WTC11 (cell line): ENCODE measurements at regions not wholly inside any gene's neighbourhood (a gene's known extent, or its start where the extent isn't known, plus 50 kb on each side); places are given as distances from the start of the nearest gene placed in this dataset.

ENCODE experiments used
- ATAC-seq: fragments of 200-7000 bp; cut with Tn5 transposase; 2 replicates; pipeline ENCODE4 v1.10.0; 2021; ENCODE audit warnings: mild to moderate bottlenecking, moderate library complexity
- CTCF ChIA-PET: fragments of 300-600 bp; sonication (Branson Sonifier 250); formaldehyde crosslinking; loops from one replicate; lab custom pipeline; 2021; ENCODE audit warnings: antibody characterized with exemption; lab: Charles Lee
- POLR2A ChIA-PET: fragments of 350-600 bp; sonication (Branson Sonifier 250); formaldehyde crosslinking; loops from one replicate; lab custom pipeline; 2021; ENCODE audit warnings: antibody characterized with exemption; lab: Charles Lee
- DNase-seq: peaks from one replicate; pipeline ENCODE4 v3.0.0; 2021; ENCODE audit warnings: low spot score
- H3K27ac Mint-ChIP-seq: 2 replicates; pipeline ENCODE4 v1.8.0; 2021; ENCODE audit warnings: mixed read lengths
- H3K27me3 Mint-ChIP-seq: 2 replicates; pipeline ENCODE4 v1.8.0; 2021; ENCODE audit warnings: low read depth, mild to moderate bottlenecking, moderate library complexity, mixed read lengths
- H3K36me3 Mint-ChIP-seq: 2 replicates; pipeline ENCODE4 v1.8.0; 2021; ENCODE audit warnings: mixed read lengths
- H3K4me1 Mint-ChIP-seq: 2 replicates; pipeline ENCODE4 v1.8.0; 2022; ENCODE audit warnings: mixed read lengths
- H3K4me3 Mint-ChIP-seq: 2 replicates; pipeline ENCODE4 v1.8.0; 2021; ENCODE audit warnings: mild to moderate bottlenecking, moderate library complexity, mixed read lengths
- H3K9me3 Mint-ChIP-seq: 2 replicates; pipeline ENCODE4 v1.8.0; 2021; ENCODE audit warnings: mixed read lengths
- CREM ChIP-seq: sonication (generic); formaldehyde crosslinking; IDR thresholded peaks from 2 replicates; pipeline ENCODE4 v1.8.1; 2022; ENCODE audit warnings: mild to moderate bottlenecking, missing genetic modification reagents, moderate library complexity
- FOXP1 ChIP-seq: sonication (generic); formaldehyde crosslinking; IDR thresholded peaks from 2 replicates; pipeline ENCODE4 v1.8.0; 2022; ENCODE audit warnings: missing genetic modification reagents, mild to moderate bottlenecking, moderate library complexity, borderline replicate concordance
- MYBL2 ChIP-seq: sonication (generic); formaldehyde crosslinking; IDR thresholded peaks from 2 replicates; pipeline ENCODE4 v1.8.1; 2023; ENCODE audit warnings: mild to moderate bottlenecking, moderate library complexity, missing genetic modification reagents
- OVOL2 ChIP-seq: fragments of 250-450 bp; sonication (Bioruptor Pico); IDR thresholded peaks from 2 replicates; pipeline ENCODE4 v1.9.0; 2021; ENCODE audit warnings: mild to moderate bottlenecking, borderline replicate concordance
- RORB ChIP-seq: fragments of 250-450 bp; sonication (Bioruptor Pico); IDR thresholded peaks from 2 replicates; pipeline ENCODE4 v1.9.0; 2021; ENCODE audit warnings: mild to moderate bottlenecking
- ZNF121 ChIP-seq: sonication (generic); formaldehyde crosslinking; IDR thresholded peaks from 2 replicates; pipeline ENCODE4 v1.8.0; 2023; ENCODE audit warnings: missing genetic modification reagents
- ZNF138 ChIP-seq: sonication (generic); formaldehyde crosslinking; conservative IDR thresholded peaks from 2 replicates; pipeline ENCODE4 v1.8.1; 2022; ENCODE audit warnings: mild to moderate bottlenecking, moderate library complexity, missing genetic modification reagents
- ZNF263 ChIP-seq: sonication (generic); formaldehyde crosslinking; IDR thresholded peaks from 2 replicates; pipeline ENCODE4 v1.8.1; 2022; ENCODE audit warnings: low read depth, mild to moderate bottlenecking, moderate library complexity, missing genetic modification reagents
- ZNF416 ChIP-seq: fragments of 250-450 bp; sonication (Bioruptor Pico); IDR thresholded peaks from 2 replicates; pipeline ENCODE4 v1.9.0; 2021; ENCODE audit warnings: mild to moderate bottlenecking, inconsistent platforms
- ZNF423 ChIP-seq: fragments of 250-450 bp; sonication (Bioruptor Pico); IDR thresholded peaks from 2 replicates; pipeline ENCODE4 v2.1.2; 2022; ENCODE audit warnings: mild to moderate bottlenecking, moderate library complexity
- TF ChIP-seq, protein P1 (sequence below): fragments of 250-450 bp; sonication (Bioruptor Pico); IDR thresholded peaks from 2 replicates; pipeline ENCODE4 v1.9.0; 2021; ENCODE audit warnings: mild to moderate bottlenecking
- TF ChIP-seq, protein P2 (sequence below): fragments of 250-450 bp; sonication (Bioruptor Pico); IDR thresholded peaks from 2 replicates; pipeline ENCODE4 v1.9.0; 2021; ENCODE audit warnings: mild to moderate bottlenecking
- TF ChIP-seq, protein P3 (sequence below): sonication (generic); formaldehyde crosslinking; IDR thresholded peaks from 2 replicates; pipeline ENCODE4 v1.8.0; 2022; ENCODE audit warnings: mild to moderate bottlenecking, missing genetic modification reagents
- TF ChIP-seq, protein P4 (sequence below): sonication (generic); formaldehyde crosslinking; IDR thresholded peaks from 2 replicates; pipeline ENCODE4 v1.8.1; 2023; ENCODE audit warnings: mild to moderate bottlenecking, missing genetic modification reagents
- TF ChIP-seq, protein P5 (sequence below): sonication (generic); formaldehyde crosslinking; IDR thresholded peaks from 2 replicates; pipeline ENCODE4 v1.8.1; 2022; ENCODE audit warnings: low read depth, mild to moderate bottlenecking, moderate library complexity, missing genetic modification reagents, borderline replicate concordance
- TF ChIP-seq, protein P6 (sequence below): sonication (generic); formaldehyde crosslinking; IDR thresholded peaks from 2 replicates; pipeline ENCODE4 v1.8.1; 2022; ENCODE audit warnings: mild to moderate bottlenecking, moderate library complexity, missing genetic modification reagents
- TF ChIP-seq, protein P7 (sequence below): sonication (generic); formaldehyde crosslinking; IDR thresholded peaks from 2 replicates; pipeline ENCODE4 v1.8.1; 2023; ENCODE audit warnings: mild to moderate bottlenecking, missing genetic modification reagents, borderline replicate concordance
- TF ChIP-seq, protein P8 (sequence below): sonication (generic); formaldehyde crosslinking; IDR thresholded peaks from 2 replicates; pipeline ENCODE4 v1.8.0; 2023; ENCODE audit warnings: missing genetic modification reagents
- TF ChIP-seq, protein P9 (sequence below): fragments of 250-450 bp; sonication (Bioruptor Pico); conservative IDR thresholded peaks from 2 replicates; pipeline ENCODE4 v1.9.0; 2021; ENCODE audit warnings: mild to moderate bottlenecking

DNA sequence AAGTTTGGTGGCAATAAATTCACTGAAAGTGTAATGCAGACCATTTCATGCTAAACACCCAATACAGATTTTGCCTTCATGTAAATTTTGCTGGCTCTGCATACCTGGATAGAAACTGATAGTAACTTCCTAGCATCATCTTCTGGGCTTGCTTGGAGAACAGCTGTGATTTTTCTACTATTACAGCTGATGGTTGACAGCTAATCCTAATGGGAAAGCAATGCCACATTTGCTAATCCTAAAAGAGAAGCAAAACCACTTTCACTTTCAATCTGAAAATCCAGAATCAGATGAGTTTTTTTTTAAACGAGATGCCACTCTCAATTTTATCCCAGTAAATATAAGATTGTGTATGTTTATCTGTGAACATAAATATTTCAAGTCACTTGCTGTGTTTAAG is 1035.9 kb downstream of the TRHDE start:
- ATAC-seq (no peak), DNase-seq (no peak)
- Mint-ChIP-seq H3K4me3 (no peak overlapping the region), H3K9me3 (peaks cover 17% of the 10 kb centered on the region), H3K4me1 (no peaks in the 10 kb centered on the region), H3K27ac (no peak overlapping the region), H3K36me3 (no peaks in the 10 kb centered on the region), H3K27me3 (no peaks in the 10 kb centered on the region)
- TF ChIP-seq, protein P1, sequence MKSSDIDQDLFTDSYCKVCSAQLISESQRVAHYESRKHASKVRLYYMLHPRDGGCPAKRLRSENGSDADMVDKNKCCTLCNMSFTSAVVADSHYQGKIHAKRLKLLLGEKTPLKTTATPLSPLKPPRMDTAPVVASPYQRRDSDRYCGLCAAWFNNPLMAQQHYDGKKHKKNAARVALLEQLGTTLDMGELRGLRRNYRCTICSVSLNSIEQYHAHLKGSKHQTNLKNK (CRISPR knock-in tag): no peak
- TF ChIP-seq, protein P2, sequence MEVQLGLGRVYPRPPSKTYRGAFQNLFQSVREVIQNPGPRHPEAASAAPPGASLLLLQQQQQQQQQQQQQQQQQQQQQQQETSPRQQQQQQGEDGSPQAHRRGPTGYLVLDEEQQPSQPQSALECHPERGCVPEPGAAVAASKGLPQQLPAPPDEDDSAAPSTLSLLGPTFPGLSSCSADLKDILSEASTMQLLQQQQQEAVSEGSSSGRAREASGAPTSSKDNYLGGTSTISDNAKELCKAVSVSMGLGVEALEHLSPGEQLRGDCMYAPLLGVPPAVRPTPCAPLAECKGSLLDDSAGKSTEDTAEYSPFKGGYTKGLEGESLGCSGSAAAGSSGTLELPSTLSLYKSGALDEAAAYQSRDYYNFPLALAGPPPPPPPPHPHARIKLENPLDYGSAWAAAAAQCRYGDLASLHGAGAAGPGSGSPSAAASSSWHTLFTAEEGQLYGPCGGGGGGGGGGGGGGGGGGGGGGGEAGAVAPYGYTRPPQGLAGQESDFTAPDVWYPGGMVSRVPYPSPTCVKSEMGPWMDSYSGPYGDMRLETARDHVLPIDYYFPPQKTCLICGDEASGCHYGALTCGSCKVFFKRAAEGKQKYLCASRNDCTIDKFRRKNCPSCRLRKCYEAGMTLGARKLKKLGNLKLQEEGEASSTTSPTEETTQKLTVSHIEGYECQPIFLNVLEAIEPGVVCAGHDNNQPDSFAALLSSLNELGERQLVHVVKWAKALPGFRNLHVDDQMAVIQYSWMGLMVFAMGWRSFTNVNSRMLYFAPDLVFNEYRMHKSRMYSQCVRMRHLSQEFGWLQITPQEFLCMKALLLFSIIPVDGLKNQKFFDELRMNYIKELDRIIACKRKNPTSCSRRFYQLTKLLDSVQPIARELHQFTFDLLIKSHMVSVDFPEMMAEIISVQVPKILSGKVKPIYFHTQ: no peak
- TF ChIP-seq, protein P3, sequence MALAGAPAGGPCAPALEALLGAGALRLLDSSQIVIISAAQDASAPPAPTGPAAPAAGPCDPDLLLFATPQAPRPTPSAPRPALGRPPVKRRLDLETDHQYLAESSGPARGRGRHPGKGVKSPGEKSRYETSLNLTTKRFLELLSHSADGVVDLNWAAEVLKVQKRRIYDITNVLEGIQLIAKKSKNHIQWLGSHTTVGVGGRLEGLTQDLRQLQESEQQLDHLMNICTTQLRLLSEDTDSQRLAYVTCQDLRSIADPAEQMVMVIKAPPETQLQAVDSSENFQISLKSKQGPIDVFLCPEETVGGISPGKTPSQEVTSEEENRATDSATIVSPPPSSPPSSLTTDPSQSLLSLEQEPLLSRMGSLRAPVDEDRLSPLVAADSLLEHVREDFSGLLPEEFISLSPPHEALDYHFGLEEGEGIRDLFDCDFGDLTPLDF (CRISPR knock-in tag): no peak
- TF ChIP-seq OVOL2 (CRISPR knock-in tag) (no peak), ZNF423 (CRISPR knock-in tag) (no peak), MYBL2 (CRISPR knock-in tag) (no peak), FOXP1 (CRISPR knock-in tag) (no peak), ZNF263 (no peak), ZNF416 (CRISPR knock-in tag) (no peak), ZNF138 (CRISPR knock-in tag) (no peak), CREM (CRISPR knock-in tag) (no peak), ZNF121 (CRISPR knock-in tag) (no peak), RORB (CRISPR knock-in tag) (no peak)
- TF ChIP-seq, protein P4, sequence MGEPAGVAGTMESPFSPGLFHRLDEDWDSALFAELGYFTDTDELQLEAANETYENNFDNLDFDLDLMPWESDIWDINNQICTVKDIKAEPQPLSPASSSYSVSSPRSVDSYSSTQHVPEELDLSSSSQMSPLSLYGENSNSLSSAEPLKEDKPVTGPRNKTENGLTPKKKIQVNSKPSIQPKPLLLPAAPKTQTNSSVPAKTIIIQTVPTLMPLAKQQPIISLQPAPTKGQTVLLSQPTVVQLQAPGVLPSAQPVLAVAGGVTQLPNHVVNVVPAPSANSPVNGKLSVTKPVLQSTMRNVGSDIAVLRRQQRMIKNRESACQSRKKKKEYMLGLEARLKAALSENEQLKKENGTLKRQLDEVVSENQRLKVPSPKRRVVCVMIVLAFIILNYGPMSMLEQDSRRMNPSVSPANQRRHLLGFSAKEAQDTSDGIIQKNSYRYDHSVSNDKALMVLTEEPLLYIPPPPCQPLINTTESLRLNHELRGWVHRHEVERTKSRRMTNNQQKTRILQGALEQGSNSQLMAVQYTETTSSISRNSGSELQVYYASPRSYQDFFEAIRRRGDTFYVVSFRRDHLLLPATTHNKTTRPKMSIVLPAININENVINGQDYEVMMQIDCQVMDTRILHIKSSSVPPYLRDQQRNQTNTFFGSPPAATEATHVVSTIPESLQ: no peak
- TF ChIP-seq, protein P5, sequence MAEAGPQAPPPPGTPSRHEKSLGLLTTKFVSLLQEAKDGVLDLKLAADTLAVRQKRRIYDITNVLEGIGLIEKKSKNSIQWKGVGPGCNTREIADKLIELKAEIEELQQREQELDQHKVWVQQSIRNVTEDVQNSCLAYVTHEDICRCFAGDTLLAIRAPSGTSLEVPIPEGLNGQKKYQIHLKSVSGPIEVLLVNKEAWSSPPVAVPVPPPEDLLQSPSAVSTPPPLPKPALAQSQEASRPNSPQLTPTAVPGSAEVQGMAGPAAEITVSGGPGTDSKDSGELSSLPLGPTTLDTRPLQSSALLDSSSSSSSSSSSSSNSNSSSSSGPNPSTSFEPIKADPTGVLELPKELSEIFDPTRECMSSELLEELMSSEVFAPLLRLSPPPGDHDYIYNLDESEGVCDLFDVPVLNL (CRISPR knock-in tag): no peak
- TF ChIP-seq, protein P6, sequence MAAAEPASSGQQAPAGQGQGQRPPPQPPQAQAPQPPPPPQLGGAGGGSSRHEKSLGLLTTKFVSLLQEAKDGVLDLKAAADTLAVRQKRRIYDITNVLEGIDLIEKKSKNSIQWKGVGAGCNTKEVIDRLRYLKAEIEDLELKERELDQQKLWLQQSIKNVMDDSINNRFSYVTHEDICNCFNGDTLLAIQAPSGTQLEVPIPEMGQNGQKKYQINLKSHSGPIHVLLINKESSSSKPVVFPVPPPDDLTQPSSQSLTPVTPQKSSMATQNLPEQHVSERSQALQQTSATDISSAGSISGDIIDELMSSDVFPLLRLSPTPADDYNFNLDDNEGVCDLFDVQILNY (CRISPR knock-in tag): no peak
- TF ChIP-seq, protein P7, sequence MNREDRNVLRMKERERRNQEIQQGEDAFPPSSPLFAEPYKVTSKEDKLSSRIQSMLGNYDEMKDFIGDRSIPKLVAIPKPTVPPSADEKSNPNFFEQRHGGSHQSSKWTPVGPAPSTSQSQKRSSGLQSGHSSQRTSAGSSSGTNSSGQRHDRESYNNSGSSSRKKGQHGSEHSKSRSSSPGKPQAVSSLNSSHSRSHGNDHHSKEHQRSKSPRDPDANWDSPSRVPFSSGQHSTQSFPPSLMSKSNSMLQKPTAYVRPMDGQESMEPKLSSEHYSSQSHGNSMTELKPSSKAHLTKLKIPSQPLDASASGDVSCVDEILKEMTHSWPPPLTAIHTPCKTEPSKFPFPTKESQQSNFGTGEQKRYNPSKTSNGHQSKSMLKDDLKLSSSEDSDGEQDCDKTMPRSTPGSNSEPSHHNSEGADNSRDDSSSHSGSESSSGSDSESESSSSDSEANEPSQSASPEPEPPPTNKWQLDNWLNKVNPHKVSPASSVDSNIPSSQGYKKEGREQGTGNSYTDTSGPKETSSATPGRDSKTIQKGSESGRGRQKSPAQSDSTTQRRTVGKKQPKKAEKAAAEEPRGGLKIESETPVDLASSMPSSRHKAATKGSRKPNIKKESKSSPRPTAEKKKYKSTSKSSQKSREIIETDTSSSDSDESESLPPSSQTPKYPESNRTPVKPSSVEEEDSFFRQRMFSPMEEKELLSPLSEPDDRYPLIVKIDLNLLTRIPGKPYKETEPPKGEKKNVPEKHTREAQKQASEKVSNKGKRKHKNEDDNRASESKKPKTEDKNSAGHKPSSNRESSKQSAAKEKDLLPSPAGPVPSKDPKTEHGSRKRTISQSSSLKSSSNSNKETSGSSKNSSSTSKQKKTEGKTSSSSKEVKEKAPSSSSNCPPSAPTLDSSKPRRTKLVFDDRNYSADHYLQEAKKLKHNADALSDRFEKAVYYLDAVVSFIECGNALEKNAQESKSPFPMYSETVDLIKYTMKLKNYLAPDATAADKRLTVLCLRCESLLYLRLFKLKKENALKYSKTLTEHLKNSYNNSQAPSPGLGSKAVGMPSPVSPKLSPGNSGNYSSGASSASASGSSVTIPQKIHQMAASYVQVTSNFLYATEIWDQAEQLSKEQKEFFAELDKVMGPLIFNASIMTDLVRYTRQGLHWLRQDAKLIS (CRISPR knock-in tag): no peak
- TF ChIP-seq, protein P8, sequence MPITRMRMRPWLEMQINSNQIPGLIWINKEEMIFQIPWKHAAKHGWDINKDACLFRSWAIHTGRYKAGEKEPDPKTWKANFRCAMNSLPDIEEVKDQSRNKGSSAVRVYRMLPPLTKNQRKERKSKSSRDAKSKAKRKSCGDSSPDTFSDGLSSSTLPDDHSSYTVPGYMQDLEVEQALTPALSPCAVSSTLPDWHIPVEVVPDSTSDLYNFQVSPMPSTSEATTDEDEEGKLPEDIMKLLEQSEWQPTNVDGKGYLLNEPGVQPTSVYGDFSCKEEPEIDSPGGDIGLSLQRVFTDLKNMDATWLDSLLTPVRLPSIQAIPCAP (CRISPR knock-in tag): no peak
- TF ChIP-seq, protein P9, sequence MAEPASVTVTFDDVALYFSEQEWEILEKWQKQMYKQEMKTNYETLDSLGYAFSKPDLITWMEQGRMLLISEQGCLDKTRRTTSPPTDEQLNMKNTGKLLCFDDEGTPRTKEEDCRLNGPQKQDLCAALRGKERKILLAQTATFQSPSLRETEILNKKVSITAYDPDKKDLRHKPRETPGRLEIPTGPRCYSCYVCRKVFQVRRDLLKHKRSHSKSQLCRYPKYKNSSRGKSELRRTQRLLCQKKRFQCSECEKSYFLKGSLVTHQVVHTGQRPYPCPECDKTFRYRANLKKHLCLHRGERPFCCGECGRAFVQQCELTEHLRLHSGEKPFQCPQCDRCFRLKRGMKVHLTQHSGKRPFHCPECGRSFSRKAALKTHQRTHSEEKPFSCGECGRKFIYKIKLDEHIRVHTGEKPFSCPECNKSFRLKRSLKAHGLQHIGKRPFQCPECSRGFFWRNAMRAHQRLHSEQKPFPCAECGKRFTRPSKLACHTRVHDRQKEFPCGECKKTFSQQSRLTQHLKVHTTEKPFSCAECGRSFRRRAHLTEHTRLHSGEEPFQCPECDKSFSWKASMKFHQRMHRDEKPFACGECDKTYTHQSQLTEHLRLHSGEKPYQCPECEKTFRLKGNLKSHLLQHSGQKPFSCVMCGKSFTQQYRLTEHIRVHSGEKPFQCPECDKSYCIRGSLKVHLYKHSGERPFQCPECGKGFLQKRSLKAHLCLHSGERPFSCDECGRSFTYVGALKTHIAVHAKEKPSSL (CRISPR knock-in tag): no peak
- ChIA-PET POLR2A (no interaction called here), CTCF (no interaction called here)
